ENCODE measurements at regions not wholly inside any gene's neighbourhood (a gene's known extent, or its start where the extent isn't known, plus 50 kb on each side); places are given as distances from the start of the nearest gene placed in this dataset.

DNA sequence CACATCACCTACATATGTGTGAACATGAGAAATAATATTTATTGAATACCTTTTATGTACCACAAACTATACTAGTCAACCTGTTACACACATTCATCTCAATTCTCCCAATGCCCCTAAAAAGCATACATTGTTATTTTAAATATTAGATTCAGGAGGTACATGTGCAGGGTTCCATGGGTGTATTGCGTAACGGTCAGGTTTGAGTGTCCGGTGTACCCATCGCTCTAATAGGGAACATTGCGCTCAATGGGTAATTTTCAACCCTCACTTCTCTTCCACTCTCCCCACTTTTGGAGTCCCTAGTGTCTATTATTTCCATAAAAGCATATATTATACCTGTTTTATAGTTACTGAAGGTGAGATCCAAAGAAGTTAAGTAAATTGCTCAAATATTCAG is 82.0 kb downstream of the IFI44 start:
- H2BK12ac ChIP-seq (ENCODE audit: insufficient read length, low read depth, low read length) = no peak overlapping the region
- H3K4ac ChIP-seq (ENCODE audit: low read depth, low read length) = no peak overlapping the region
- H4K20me1 ChIP-seq (ENCODE audit: control insufficient read depth, insufficient read depth, insufficient read length) = no peaks in the 10 kb centered on the region
- no peak overlapping the region for H4K8ac ChIP-seq (replicated peaks; ENCODE audit: insufficient read length, low read depth, low read length)
- no peak overlapping the region for H3K56ac ChIP-seq (ENCODE audit: insufficient read length, low read depth, low read length)
- no CpG with 5 or more reads among the region's 5 CpGs for WGBS (ENCODE audit: extremely low coverage, insufficient read length, low lambda C conversion rate)
- no peaks in the 10 kb centered on the region for H3K79me2 ChIP-seq (ENCODE audit: insufficient read depth, low read length)
- H2BK5ac ChIP-seq (ENCODE audit: insufficient read length, low read length) = no peak overlapping the region
- no peak overlapping the region for H2BK120ac ChIP-seq (ENCODE audit: low read depth, low read length, poor library complexity, severe bottlenecking)
- H3K9me3 ChIP-seq (ENCODE audit: control insufficient read depth, low read depth, low read length) = no peaks in the 10 kb centered on the region
- H2BK15ac ChIP-seq (ENCODE audit: low read depth, low read length) = no peak overlapping the region
- H3K23me2 ChIP-seq (ENCODE audit: insufficient read length, low read depth, low read length, poor library complexity, severe bottlenecking) = no peaks in the 10 kb centered on the region
- H3K27me3 ChIP-seq (ENCODE audit: insufficient read depth, low read length) = no peaks in the 10 kb centered on the region
- no peak for DNase-seq
- no peaks in the 10 kb centered on the region; a peak in 1 of 5 replicates for H3K9me3 Mint-ChIP-seq
- no peaks in the 10 kb centered on the region for H3K4me1 ChIP-seq (ENCODE audit: insufficient read depth, low read length)
- H3K27ac Mint-ChIP-seq = no peak overlapping the region
- H4K91ac ChIP-seq (ENCODE audit: insufficient read length, low read depth, low read length) = no peak overlapping the region
- no peak overlapping the region for H2AFZ ChIP-seq (ENCODE audit: low read length)
- H4K5ac ChIP-seq (ENCODE audit: insufficient read length, low read depth, low read length) = no peak overlapping the region
- H3K23ac ChIP-seq (ENCODE audit: insufficient read length, low read depth, low read length) = no peak overlapping the region
- H2AK5ac ChIP-seq (ENCODE audit: insufficient read length, low read length) = no peak overlapping the region
- no peaks in the 10 kb centered on the region for H3K36me3 Mint-ChIP-seq (ENCODE audit: insufficient read depth in 1 of 3, low read depth in 3 of 3)
- no peaks in the 10 kb centered on the region for H3K27me3 Mint-ChIP-seq (ENCODE audit: low read depth)
- no peak overlapping the region for H3T11ph ChIP-seq (ENCODE audit: low read length)
- no peak overlapping the region for H2BK20ac ChIP-seq (ENCODE audit: low read depth, low read length, poor library complexity, severe bottlenecking)
- H3K4me3 Mint-ChIP-seq = no peak overlapping the region
- no peak overlapping the region for H3K18ac ChIP-seq (ENCODE audit: insufficient read length, low read depth, low read length)
- no peak overlapping the region for H3K9ac ChIP-seq (ENCODE audit: extremely low read depth, insufficient read length, low read length)
- H3K4me2 ChIP-seq (ENCODE audit: insufficient read depth, insufficient read length, low read length) = no peak overlapping the region
- no peak overlapping the region for H3K27ac ChIP-seq (ENCODE audit: insufficient read length, low read depth, low read length)
- H3K14ac ChIP-seq (ENCODE audit: insufficient read depth, low read length) = no peak overlapping the region
- H3K79me1 ChIP-seq (ENCODE audit: insufficient read depth, low read depth, low read length, poor library complexity, severe bottlenecking) = no peaks in the 10 kb centered on the region
- H3K4me1 Mint-ChIP-seq = no peaks in the 10 kb centered on the region
- TF ChIP-seq, protein P1, sequence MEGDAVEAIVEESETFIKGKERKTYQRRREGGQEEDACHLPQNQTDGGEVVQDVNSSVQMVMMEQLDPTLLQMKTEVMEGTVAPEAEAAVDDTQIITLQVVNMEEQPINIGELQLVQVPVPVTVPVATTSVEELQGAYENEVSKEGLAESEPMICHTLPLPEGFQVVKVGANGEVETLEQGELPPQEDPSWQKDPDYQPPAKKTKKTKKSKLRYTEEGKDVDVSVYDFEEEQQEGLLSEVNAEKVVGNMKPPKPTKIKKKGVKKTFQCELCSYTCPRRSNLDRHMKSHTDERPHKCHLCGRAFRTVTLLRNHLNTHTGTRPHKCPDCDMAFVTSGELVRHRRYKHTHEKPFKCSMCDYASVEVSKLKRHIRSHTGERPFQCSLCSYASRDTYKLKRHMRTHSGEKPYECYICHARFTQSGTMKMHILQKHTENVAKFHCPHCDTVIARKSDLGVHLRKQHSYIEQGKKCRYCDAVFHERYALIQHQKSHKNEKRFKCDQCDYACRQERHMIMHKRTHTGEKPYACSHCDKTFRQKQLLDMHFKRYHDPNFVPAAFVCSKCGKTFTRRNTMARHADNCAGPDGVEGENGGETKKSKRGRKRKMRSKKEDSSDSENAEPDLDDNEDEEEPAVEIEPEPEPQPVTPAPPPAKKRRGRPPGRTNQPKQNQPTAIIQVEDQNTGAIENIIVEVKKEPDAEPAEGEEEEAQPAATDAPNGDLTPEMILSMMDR (conservative IDR thresholded peaks at IDR 0.05) = no peak

Data from H9 (cell line).